ENCODE measurements at regions not wholly inside any gene's neighbourhood (a gene's known extent, or its start where the extent isn't known, plus 50 kb on each side); places are given as distances from the start of the nearest gene placed in this dataset.

- H3K27ac ChIP-seq = no peak overlapping the region
- TF ChIP-seq POLR2AphosphoS5 (IDR thresholded peaks at IDR 0.05; ENCODE audit: borderline replicate concordance, low read depth, low read length) (no peak), FOXP2 (optimal IDR thresholded peaks at IDR 0.05; ENCODE audit: control extremely low read depth, extremely low read length, insufficient read depth) (no peak), EZH2 (IDR thresholded peaks at IDR 0.05) (no peak)
- no peaks in the 10 kb centered on the region for H3K36me3 ChIP-seq (ENCODE audit: insufficient read depth, low read length)
- H3K4me3 ChIP-seq = no peak overlapping the region
- no peak for DNase-seq (ENCODE audit: low read depth, low spot score)
- no peak overlapping the region for H3K9ac ChIP-seq (ENCODE audit: insufficient read length)
- no peaks in the 10 kb centered on the region for H3K9me3 ChIP-seq (ENCODE audit: low read depth, low read length)
Observed at GRCh38 chr15:93291380-93291779, 202.4 kb upstream of the RGMA start.

DNA sequence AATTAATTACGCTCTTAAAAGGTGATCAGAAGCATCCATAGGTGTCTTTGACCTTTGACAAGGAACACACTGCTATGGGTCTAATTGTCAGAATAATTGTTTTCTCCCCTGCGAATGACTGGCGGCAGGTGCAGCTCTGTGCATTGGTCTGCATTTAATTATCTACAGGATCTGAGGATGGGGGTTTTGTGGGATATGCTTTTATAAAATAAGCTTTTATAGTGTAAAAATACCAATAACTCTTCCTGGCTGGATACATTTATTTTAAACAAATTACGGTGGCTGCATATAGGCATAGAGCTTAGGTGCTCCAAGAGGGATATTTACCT is 201.6 kb upstream of the RGMA start:
- Histone ChIP-seq H3K9me3 (ENCODE audit: low read depth, low read length) (no peaks in the 10 kb centered on the region), H3K4me3 (no peak overlapping the region), H3K27ac (no peak overlapping the region), H3K9ac (ENCODE audit: insufficient read length) (no peak overlapping the region), H3K36me3 (ENCODE audit: insufficient read depth, low read length) (no peaks in the 10 kb centered on the region)
- no peak for DNase-seq (ENCODE audit: low read depth, low spot score)
- no peak for TF ChIP-seq FOXP2 (optimal IDR thresholded peaks at IDR 0.05; ENCODE audit: control extremely low read depth, extremely low read length, insufficient read depth)
- TF ChIP-seq POLR2AphosphoS5 (IDR thresholded peaks at IDR 0.05; ENCODE audit: borderline replicate concordance, low read depth, low read length) = no peak
- TF ChIP-seq EZH2 (IDR thresholded peaks at IDR 0.05) = no peak

DNA sequence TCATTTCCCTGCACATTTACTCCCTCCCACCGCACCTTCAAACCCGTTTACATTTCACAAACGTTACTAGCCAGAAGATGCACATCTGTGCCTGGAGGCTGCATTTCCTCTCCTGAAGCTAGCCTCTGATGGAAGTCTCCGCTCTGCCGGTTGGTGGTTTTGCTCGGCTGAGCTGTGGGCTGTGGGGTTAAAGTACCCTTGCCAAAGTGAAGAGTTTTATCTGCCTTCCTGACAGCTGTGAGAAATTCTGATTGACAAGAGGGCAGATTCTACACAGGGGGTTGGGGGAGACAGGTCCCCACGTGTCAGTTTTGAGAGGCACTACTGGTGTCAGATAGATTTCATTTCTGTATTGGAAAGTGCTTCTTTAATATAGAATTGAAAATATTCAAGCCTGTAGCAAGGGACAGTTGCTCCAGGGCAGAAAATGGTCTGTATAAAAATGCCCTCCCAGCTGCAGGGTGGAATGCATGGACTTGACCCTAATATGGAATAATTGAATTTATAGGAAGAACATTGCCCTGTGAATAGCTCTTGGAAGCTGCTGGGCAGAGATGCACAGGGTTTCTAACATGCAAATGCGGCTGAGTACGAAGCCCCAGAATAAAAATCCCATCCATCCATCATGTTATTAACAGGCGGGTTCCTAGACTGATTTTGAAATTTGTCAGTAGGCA is 201.1 kb upstream of the RGMA start:
- Histone ChIP-seq H3K4me3 (no peak overlapping the region), H3K36me3 (ENCODE audit: insufficient read depth, low read length) (no peaks in the 10 kb centered on the region), H3K9me3 (ENCODE audit: low read depth, low read length) (no peaks in the 10 kb centered on the region), H3K9ac (ENCODE audit: insufficient read length) (no peak overlapping the region), H3K27ac (no peak overlapping the region)
- DNase-seq (ENCODE audit: low read depth, low spot score) = no peak
- TF ChIP-seq EZH2 (IDR thresholded peaks at IDR 0.05) (no peak), POLR2AphosphoS5 (IDR thresholded peaks at IDR 0.05; ENCODE audit: borderline replicate concordance, low read depth, low read length) (no peak), FOXP2 (optimal IDR thresholded peaks at IDR 0.05; ENCODE audit: control extremely low read depth, extremely low read length, insufficient read depth) (no peak)

- no peak for DNase-seq (ENCODE audit: low read depth, low spot score)
- Histone ChIP-seq H3K4me3 (no peak overlapping the region), H3K27ac (no peak overlapping the region)
Observed at GRCh38 chr15:93288728-93289294, 199.8 kb upstream of the RGMA start.

DNA sequence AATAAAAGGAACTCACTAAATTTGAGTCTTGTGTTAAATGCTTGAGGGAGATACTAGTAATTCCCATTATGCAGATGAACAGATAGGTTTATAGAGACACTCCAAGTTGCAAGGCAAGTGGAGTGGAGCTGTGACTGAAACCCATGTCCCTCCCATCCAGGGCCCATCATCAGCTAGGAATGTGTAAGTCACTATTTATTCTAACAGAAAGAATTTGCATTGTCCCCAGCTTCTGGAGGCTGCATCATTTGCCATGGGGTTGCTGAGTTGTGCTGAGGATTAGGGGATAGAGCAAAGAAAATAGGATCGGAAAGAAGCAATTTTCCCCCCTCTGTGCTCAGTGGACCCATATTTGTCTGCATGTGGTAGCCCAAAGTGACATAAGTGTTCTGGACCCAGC is 197.4 kb upstream of the RGMA start:
- no peak overlapping the region for H3K4me3 ChIP-seq
- H3K36me3 ChIP-seq (ENCODE audit: insufficient read depth, low read length) = no peaks in the 10 kb centered on the region
- H3K9me3 ChIP-seq (ENCODE audit: low read depth, low read length) = no peaks in the 10 kb centered on the region
- no peak overlapping the region for H3K9ac ChIP-seq (ENCODE audit: insufficient read length)
- no peak for DNase-seq (ENCODE audit: low read depth, low spot score)
- TF ChIP-seq EZH2 (IDR thresholded peaks at IDR 0.05) (no peak), FOXP2 (optimal IDR thresholded peaks at IDR 0.05; ENCODE audit: control extremely low read depth, extremely low read length, insufficient read depth) (no peak), POLR2AphosphoS5 (IDR thresholded peaks at IDR 0.05; ENCODE audit: borderline replicate concordance, low read depth, low read length) (no peak)
- no peak overlapping the region for H3K27ac ChIP-seq

More at GRCh38 chr15:93288728-93289294, 199.8 kb upstream of the RGMA start:
- Histone ChIP-seq H3K9ac (ENCODE audit: insufficient read length) (no peak overlapping the region), H3K36me3 (ENCODE audit: insufficient read depth, low read length) (no peaks in the 10 kb centered on the region), H3K9me3 (ENCODE audit: low read depth, low read length) (no peaks in the 10 kb centered on the region)
- no peak for TF ChIP-seq FOXP2 (optimal IDR thresholded peaks at IDR 0.05; ENCODE audit: control extremely low read depth, extremely low read length, insufficient read depth)
- no peak for TF ChIP-seq POLR2AphosphoS5 (IDR thresholded peaks at IDR 0.05; ENCODE audit: borderline replicate concordance, low read depth, low read length)
- TF ChIP-seq EZH2 (IDR thresholded peaks at IDR 0.05) = no peak

- no peak for DNase-seq (ENCODE audit: low read depth, low spot score)
- Histone ChIP-seq H3K9ac (ENCODE audit: insufficient read length) (no peak overlapping the region), H3K9me3 (ENCODE audit: low read depth, low read length) (no peaks in the 10 kb centered on the region), H3K4me3 (no peak overlapping the region), H3K36me3 (ENCODE audit: insufficient read depth, low read length) (no peaks in the 10 kb centered on the region), H3K27ac (no peak overlapping the region)
- no peak for TF ChIP-seq POLR2AphosphoS5 (IDR thresholded peaks at IDR 0.05; ENCODE audit: borderline replicate concordance, low read depth, low read length)
- no peak for TF ChIP-seq EZH2 (IDR thresholded peaks at IDR 0.05)
- no peak for TF ChIP-seq FOXP2 (optimal IDR thresholded peaks at IDR 0.05; ENCODE audit: control extremely low read depth, extremely low read length, insufficient read depth)
Observed at GRCh38 chr15:93283854-93284253, 194.8 kb upstream of the RGMA start.

GRCh38 chr15:93282808-93283207 is 193.8 kb upstream of the RGMA start:
- Histone ChIP-seq H3K9me3 (ENCODE audit: low read depth, low read length) (no peaks in the 10 kb centered on the region), H3K36me3 (ENCODE audit: insufficient read depth, low read length) (no peaks in the 10 kb centered on the region), H3K27ac (no peak overlapping the region), H3K4me3 (no peak overlapping the region), H3K9ac (ENCODE audit: insufficient read length) (no peak overlapping the region)
- TF ChIP-seq POLR2AphosphoS5 (IDR thresholded peaks at IDR 0.05; ENCODE audit: borderline replicate concordance, low read depth, low read length) = no peak
- TF ChIP-seq EZH2 (IDR thresholded peaks at IDR 0.05) = no peak
- TF ChIP-seq FOXP2 (optimal IDR thresholded peaks at IDR 0.05; ENCODE audit: control extremely low read depth, extremely low read length, insufficient read depth) = no peak
- DNase-seq (ENCODE audit: low read depth, low spot score) = no peak

GRCh38 chr15:93278783-93279182 is 189.8 kb upstream of the RGMA start:
- Histone ChIP-seq H3K9me3 (ENCODE audit: low read depth, low read length) (no peaks in the 10 kb centered on the region), H3K27ac (no peak overlapping the region), H3K9ac (ENCODE audit: insufficient read length) (no peak overlapping the region), H3K4me3 (no peak overlapping the region), H3K36me3 (ENCODE audit: insufficient read depth, low read length) (no peaks in the 10 kb centered on the region)
- DNase-seq (ENCODE audit: low read depth, low spot score) = no peak
- TF ChIP-seq POLR2AphosphoS5 (IDR thresholded peaks at IDR 0.05; ENCODE audit: borderline replicate concordance, low read depth, low read length) (no peak), EZH2 (IDR thresholded peaks at IDR 0.05) (no peak), FOXP2 (optimal IDR thresholded peaks at IDR 0.05; ENCODE audit: control extremely low read depth, extremely low read length, insufficient read depth) (no peak)

DNA sequence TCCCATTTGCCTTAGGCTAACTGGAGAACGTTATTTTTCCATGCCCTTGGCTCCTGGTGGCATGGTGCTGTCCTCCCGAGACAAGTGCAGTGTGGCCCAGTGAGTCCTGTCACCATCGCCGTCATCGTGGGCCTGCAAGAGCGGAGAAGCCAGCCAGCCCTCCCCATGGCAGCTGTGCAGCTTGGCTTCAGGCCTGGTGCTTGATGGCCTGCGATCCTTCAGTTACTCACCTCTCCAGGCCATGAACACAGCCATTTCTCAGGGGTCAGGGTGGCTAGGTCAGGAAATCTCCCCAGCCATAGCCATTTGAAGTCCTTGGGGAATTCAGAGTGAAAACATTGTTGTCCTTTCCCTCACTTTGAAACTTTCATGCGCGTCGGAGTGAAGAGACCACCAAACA is 189.0 kb upstream of the RGMA start:
- Histone ChIP-seq H3K9ac (ENCODE audit: insufficient read length) (no peak overlapping the region), H3K36me3 (ENCODE audit: insufficient read depth, low read length) (no peaks in the 10 kb centered on the region), H3K4me3 (no peak overlapping the region), H3K27ac (no peak overlapping the region), H3K9me3 (ENCODE audit: low read depth, low read length) (no peaks in the 10 kb centered on the region)
- no peak for DNase-seq (ENCODE audit: low read depth, low spot score)
- TF ChIP-seq EZH2 (IDR thresholded peaks at IDR 0.05) (no peak), FOXP2 (optimal IDR thresholded peaks at IDR 0.05; ENCODE audit: control extremely low read depth, extremely low read length, insufficient read depth) (no peak), POLR2AphosphoS5 (IDR thresholded peaks at IDR 0.05; ENCODE audit: borderline replicate concordance, low read depth, low read length) (no peak)

Measured in SK-N-MC (cell line).